ENCODE measurements at regions not wholly inside any gene's neighbourhood (a gene's known extent, or its start where the extent isn't known, plus 50 kb on each side); places are given as distances from the start of the nearest gene placed in this dataset.

GRCh38 chr4:158074851-158075250 is 98.0 kb downstream of the GASK1B start:
- DNase-seq (ENCODE audit: low read depth): no peak
- no peak overlapping the region for H3K4me3 ChIP-seq (ENCODE audit: low read depth, low read length)
- TF ChIP-seq, protein P1, sequence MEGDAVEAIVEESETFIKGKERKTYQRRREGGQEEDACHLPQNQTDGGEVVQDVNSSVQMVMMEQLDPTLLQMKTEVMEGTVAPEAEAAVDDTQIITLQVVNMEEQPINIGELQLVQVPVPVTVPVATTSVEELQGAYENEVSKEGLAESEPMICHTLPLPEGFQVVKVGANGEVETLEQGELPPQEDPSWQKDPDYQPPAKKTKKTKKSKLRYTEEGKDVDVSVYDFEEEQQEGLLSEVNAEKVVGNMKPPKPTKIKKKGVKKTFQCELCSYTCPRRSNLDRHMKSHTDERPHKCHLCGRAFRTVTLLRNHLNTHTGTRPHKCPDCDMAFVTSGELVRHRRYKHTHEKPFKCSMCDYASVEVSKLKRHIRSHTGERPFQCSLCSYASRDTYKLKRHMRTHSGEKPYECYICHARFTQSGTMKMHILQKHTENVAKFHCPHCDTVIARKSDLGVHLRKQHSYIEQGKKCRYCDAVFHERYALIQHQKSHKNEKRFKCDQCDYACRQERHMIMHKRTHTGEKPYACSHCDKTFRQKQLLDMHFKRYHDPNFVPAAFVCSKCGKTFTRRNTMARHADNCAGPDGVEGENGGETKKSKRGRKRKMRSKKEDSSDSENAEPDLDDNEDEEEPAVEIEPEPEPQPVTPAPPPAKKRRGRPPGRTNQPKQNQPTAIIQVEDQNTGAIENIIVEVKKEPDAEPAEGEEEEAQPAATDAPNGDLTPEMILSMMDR (conservative IDR thresholded peaks at IDR 0.05; ENCODE audit: low read depth, low read length): no peak

- no peak for DNase-seq (ENCODE audit: low read depth)
- TF ChIP-seq, protein P1 (conservative IDR thresholded peaks at IDR 0.05; ENCODE audit: low read depth, low read length): no peak
- H3K4me3 ChIP-seq (ENCODE audit: low read depth, low read length): no peak overlapping the region
These were observed 100.9 kb downstream of the GASK1B start for GRCh38 chr4:158071931-158072330.

- DNase-seq (ENCODE audit: low read depth): peak; percentile 62
- no peak overlapping the region for H3K4me3 ChIP-seq (ENCODE audit: low read depth, low read length)
- TF ChIP-seq, protein P1 (conservative IDR thresholded peaks at IDR 0.05; ENCODE audit: low read depth, low read length): no peak
These were observed 104.8 kb downstream of the GASK1B start for GRCh38 chr4:158068068-158068467.

GRCh38 chr4:158067646-158068045 is 105.2 kb downstream of the GASK1B start:
- no peak overlapping the region for H3K4me3 ChIP-seq (ENCODE audit: low read depth, low read length)
- TF ChIP-seq, protein P1 (conservative IDR thresholded peaks at IDR 0.05; ENCODE audit: low read depth, low read length): no peak
- peak; percentile 20 for DNase-seq (ENCODE audit: low read depth)

DNA sequence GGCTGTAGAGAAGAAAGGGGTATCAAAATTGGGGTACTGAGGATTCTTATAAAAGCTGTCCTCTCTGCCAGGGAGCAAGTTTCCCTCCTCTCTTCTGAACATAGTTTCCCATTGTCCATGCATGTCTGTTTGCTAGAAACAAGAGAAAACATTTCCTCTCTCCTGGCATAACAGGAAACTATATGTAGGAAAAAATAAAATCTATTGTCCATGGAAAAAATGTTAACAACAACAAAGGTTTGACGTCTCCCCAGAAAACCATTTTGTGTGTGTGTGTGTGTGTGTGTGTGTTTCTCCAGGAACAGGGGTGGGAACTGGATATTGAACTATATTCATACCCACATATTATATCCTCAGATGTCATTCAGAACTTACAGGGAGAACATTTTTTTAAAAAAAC is 107.2 kb downstream of the GASK1B start:
- TF ChIP-seq, protein P1 (conservative IDR thresholded peaks at IDR 0.05; ENCODE audit: low read depth, low read length): no peak
- no peak overlapping the region for H3K4me3 ChIP-seq (ENCODE audit: low read depth, low read length)
- no peak for DNase-seq (ENCODE audit: low read depth)

- TF ChIP-seq, protein P1 (conservative IDR thresholded peaks at IDR 0.05; ENCODE audit: low read depth, low read length): peak; percentile 27
- H3K4me3 ChIP-seq (ENCODE audit: low read depth, low read length): no peak overlapping the region
- DNase-seq (ENCODE audit: low read depth): no peak
These were observed 107.6 kb downstream of the GASK1B start for GRCh38 chr4:158065176-158065575.

DNA sequence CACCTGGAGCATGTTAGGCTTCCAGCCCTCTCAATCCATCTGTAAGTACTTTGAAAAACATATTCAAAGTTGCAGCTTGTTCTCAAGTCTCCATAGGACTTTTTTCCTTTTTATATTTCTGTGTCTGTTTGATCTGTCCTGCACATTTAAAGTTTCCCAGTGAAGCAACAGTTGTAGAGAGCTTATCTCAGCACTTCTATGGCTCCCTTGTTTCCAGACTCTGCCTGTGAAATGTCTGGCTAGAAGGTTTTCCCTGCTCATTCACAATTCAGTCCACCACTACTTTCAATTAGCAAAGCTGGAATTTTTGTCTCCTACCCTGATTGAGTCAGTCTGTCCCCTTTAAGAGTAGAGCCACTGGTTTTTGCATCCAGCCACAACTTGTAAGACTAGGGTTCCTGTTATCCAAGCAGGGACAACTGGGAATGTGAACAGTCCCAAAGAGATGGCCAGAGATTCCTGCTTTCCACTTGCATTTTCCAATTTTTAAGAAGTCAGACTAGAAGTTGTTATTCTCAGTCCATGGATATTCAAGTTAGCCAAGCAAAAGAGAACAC is 116.1 kb downstream of the GASK1B start:
- no peak overlapping the region for H3K4me3 ChIP-seq (ENCODE audit: low read depth, low read length)
- no peak for DNase-seq (ENCODE audit: low read depth)
- TF ChIP-seq, protein P1 (conservative IDR thresholded peaks at IDR 0.05; ENCODE audit: low read depth, low read length): no peak
